GM19468 (cell line): ENCODE measurements at regions not wholly inside any gene's neighbourhood (a gene's known extent, or its start where the extent isn't known, plus 50 kb on each side); places are given as distances from the start of the nearest gene placed in this dataset.

ENCODE experiments used
- ATAC-seq: cut with Tn5 transposase; IDR thresholded peaks from one replicate; pipeline ENCODE4 v1.9.1; 2021; ENCODE audit warnings: mild to moderate bottlenecking, moderate library complexity, moderate number of reproducible peaks; ENCODE audit not compliant: unreplicated experiment; ENCODE audit errors: extremely low read depth

DNA sequence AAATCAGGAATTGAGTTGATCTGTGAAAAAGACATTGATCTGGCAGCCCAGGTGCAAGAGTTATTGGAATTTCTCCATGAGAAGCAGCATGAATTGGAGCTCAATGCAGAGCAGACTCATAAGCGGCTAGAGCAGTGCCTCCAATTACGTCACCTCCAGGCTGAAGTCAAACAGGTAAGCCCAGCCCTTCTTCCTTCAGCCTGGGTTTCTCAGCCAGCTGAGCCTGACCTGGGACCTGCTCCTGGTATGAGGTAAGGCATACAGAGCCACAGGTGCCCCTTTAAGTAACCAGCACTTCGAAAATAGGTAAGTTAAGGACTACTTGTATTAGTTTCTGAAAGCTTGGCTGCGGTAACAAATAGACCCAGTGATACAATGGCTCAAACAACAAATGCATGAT, 307.4 kb upstream of the UMPS start:
- ATAC-seq, result no peak

DNA sequence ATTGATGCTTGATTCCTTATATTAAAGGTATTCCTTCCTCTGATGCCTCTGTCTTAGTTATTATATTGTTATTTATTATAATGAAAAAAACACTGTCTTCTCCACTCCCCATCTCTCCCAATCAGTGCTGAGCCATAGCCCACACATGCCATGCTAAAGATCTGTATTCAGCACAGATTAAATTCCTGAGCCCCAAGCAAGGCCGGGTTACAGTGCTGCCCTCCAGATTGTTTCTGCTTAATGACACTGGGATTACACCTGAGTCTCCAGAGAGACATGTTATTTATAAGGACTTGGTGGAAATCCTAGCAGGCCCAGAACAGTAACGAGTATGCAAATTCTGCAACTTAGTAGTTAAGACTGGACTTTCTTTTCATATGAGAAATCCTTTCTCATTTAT, 305.9 kb upstream of the UMPS start:
- ATAC-seq, result no peak

DNA sequence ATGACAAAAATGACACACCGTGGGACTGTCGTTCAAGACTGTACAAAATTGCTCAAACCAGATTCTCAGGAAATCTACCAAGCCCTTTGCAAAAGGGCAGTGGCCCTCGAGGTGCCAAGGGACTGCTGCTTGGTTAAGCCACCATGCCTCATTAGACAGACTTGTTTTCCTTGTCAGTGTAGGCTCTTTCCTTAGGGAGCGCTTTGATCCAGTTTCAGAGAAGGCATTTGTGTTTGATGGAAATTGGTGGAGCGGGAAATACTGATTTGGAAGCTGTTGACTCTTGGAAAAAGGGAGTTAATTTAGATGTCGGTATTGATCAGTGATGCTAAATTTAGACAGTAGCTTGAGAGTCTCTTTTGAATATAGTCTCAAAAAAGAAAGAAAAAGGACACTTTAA, 304.3 kb upstream of the UMPS start:
- no peak for ATAC-seq

DNA sequence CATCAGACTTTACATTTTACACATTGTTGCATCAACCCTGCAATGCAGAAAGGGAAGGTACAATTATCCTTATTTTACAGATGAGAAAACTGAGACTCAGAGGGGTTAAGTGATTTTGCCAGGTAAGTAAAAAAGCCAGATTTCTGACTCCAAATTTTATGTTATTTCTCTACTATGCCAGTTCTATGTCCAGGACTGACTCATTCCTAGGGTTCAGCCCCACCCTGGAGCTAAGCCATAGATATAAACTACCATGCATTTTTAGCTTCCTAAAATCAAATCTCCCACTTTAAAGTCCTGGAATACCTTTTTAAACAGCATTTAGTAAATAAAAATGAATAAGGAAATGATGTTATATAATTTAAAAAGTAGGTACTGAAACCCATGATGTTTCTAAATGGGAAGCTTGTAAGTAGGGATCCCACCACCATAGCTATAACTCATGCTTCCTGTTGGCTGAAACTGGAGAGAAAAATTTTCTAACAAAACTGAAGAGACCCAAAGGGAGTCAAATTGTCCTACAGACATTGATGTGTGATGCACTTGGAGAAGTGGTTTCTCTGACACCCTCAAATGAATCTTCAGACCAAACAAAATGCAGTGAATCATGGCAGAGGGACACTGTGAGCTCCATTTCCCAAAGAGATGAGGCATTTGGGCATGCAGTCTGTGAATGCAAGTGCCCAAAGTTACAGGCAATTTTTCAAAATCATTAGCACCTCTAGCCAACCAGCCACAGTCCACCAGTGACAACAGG, 301.7 kb upstream of the UMPS start:
- ATAC-seq, result no peak

DNA sequence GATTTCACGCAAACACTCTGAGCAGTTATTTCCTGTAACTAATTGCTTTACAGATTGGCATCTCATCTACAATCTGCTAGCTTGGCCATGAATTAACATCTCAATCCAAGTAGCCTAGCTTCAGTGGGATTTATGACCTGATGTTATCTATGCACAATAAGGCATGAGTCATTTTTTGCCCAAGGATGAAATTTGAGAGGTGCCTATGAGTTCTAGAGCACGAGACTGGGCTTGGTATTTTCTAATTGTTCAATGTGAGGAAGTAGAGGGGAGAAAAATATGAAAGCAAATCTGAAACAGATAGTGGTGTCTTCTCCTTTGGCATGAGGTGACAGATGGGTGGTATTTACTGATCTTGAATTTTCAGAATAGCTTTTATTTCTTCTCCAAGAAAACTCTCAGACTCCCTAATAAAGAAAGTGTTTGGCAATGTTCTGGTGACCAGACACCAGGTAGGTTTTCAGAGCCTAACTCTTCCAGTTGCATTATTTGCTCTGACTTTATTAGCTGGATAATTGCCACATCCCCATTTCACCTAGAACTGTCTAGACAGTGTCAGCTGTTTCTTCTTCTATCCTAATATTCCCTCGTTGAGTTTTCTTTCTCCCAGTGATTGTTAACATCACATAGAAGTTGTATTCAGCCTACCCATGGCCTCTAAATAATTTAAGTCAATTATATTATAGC, 301.0 kb upstream of the UMPS start:
- ATAC-seq, result no peak

DNA sequence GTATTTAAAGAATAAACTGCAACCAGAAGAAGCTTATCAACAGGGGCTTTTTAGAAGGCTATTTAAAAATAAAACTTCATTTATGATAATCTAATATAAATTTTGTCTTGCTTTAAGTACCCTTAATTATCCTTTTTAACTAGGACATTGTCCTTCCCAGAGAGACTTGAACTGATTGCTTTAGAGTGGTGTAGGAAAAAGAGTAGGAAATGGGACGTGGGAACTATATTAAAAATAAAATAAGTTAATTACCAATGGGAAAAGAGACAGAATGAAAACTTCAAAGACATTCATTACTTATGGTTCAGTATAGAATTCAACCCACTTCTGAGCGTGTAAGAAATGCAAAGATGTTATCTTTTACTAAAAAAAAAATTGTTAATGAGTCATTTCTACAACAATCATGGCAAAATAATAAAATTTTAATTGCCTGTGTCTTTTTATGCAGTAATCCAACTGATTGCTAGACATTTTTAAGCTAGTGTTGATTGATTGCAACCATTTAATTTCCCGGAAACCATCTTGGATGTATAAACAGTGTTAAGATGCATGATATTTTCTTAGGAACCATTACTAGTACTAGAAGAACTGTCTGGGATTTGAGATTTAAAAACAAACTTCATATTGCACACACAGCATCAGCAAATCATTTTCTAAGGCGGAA, 298.8 kb upstream of the UMPS start:
- no peak for ATAC-seq

DNA sequence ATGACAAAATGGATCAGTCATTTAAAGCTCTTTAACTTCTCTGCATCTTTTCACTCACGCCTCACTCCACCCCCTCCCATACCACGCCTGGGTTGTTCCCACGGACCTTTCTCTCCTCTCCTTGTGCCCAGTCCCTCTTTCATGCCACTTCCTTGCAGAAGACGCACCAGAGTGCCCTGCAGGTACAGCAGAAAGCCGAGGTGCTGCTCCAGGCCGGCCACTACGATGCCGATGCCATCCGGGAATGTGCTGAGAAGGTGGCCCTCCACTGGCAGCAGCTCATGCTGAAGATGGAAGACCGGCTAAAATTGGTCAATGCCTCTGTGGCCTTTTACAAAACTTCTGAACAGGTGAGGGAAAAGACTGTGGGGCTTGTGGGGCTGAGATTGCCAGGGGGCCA, 296.1 kb upstream of the UMPS start:
- no peak for ATAC-seq

DNA sequence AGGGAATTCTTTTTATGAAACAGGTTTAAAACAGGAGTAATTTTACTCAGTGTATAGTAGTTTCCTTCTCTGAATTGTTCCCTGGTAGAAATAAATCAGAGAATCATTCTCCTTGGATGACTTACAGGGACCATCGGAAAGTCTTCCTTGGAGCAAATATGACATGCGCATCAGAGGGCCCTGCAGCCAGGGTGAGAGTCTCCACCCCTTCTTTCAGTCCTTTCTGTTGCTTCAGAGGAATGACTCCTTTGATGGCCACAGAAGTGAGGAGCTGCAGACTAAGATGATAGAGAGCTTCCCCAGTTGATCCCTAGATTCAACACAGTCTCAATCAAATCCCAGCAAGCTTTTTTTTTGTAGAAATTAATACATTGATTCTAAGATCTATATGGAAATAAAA, 294.8 kb upstream of the UMPS start:
- no peak for ATAC-seq

DNA sequence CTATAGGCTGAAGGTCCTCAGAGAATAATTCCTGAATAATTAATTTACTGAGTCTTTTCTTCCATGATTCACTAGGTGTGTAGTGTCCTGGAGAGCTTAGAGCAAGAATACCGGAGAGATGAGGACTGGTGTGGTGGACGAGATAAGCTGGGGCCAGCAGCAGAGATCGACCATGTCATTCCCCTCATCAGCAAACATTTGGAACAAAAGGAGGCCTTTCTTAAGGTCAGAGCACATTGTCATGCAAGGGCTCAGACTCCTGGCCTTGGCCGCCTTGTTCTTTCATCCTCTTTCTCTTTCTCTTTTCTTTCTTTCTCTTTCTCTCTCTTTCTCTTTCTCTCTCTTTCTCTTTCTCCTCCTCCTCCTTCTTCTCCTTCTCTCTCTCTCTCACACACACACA, 291.4 kb upstream of the UMPS start:
- no peak for ATAC-seq

DNA sequence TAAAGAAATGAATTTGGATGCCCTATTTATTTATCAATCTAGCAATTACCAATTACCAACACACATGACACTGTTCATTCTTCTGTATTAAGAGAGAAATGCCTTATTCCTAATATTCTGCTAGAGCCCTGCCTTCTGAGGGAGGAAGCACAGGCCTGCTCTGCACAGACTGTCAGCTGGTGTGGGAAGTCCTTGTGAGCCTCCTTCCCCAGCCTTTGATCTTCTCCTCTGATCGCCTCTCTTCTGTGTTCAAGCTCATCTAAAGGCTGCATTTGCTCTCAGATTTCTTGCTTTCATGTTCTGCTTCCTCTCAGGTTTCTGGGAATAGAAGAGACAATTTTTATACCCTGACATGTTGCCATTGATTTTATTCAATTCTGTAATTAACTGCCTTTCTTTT, 290.6 kb upstream of the UMPS start:
- no peak for ATAC-seq

DNA sequence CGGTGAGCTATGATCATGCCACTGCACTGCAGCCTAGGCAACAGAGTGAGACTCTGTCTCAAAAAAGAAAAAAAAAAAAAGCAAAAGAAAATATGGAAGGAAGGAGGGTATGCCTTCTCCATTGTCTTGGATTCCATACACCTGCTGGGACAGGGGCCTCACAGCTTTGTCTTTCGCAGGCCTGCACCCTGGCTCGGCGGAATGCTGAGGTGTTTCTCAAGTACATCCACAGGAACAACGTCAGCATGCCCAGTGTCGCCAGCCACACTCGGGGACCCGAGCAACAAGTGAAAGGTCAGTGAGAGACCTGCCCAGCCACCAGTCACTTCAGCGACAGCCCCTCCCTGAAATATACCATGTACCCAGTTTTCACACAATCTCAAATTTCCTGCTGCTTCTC, 288.5 kb upstream of the UMPS start:
- no peak for ATAC-seq

DNA sequence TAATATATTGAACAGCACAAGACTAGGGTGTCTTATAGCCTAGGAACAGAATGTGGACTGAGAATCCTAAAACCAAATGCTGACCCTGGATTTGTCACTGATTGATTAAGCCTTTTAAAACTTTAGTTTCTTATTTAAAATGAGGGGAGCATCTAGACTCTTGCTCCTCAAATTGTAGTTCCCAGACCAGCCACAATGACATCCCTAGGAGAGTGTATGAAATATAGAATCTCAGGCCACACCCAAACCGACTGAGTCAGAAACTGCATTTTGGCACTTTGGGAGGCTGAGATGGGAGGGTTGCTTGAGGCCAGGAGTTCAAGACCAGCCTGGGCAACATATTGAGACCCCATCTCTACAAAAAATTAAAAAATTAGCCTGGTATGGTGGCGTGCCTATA, 287.8 kb upstream of the UMPS start:
- no peak for ATAC-seq

DNA sequence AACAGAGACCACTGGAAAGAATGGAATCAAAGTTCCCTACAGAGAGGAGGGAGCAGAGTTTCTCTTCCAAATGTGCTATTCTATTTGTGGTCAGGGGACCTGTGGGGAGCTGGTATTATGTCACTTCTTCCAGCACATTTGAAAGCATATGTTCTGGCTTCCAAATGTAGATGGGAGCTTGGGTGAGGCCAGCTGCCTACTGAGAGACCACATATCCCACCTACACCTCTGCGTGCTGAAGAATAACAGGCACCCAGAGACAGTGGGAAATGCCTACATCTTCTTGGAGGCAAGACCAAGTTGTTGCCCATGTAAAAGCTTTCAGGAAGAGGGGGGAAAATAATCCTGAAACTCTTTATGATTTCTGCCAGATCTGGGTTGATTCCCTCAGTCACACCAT, 286.8 kb upstream of the UMPS start:
- ATAC-seq, result no peak

DNA sequence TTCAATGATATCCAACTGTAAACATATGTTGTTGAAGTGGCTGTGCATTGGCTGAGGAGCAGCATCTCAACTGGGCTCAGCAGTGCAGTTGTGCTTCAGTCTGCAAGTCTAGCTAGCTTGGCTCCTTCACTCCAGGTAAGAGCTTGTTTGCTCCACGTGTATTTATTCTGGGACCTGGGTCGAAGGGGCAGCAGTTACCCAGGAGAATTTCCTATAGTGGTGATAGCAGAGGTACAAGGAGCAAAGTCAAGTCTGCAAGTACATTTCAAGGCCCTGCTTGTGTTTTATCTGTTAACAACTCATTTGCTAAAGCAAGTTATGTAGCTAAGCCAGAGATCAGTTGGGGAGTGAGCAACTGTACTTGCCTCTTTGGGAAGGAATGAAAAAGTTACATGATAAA, 286.2 kb upstream of the UMPS start:
- no peak for ATAC-seq

DNA sequence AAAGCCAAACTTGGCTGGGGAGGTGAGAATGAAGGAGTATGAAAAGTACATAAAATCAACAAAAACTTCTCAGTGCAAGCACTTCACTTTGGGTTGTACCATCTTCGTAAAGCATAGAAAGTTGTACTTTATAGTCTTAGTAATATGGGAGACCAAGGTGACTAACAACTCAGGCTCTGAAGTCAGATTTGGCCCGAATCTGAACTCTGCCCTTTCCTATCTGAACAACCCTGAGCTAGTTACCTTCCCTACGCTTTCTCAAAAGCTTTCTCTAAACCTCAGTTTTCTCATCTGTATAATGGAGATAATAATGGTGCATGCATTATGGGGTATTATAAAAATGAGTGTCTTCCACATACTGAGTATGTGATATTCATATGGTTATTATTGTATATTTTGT, 285.4 kb upstream of the UMPS start:
- no peak for ATAC-seq

DNA sequence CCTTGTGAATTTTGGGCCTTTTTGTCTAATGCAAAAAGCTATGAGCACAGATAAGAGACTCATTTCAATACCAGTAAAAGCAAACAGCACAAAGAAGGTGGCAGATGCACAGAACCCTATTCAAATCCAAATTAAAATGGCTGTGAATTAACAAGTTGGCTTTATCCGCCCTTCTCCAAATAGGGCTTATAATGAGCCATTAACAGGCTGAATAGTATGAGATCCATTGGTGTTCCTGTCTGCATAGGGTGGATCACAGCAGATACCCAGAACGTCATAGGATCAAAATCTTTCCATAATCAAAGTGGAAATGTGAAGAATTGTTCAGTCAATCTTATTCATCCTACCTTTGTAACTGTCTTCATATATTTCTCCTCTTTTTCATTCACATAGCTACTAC, 282.4 kb upstream of the UMPS start:
- no peak for ATAC-seq

DNA sequence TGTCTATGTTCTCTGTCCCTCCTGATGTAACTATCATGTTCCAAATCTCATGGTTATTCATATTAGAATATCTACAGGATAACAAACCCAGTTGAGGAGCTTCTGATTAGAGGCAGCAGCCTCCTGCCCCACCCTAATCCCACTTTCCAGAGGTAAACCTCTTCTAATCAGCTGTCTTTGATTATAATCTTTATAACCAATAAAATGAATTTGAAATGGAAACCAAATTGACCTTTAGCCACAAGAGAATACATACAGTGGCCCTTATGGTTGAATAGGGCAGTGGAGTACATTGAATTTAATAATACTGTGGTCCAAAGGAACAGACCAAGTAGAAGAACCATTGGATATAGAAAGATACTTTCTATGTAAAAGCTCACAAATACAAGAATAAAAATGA, 281.3 kb upstream of the UMPS start:
- ATAC-seq, result no peak

DNA sequence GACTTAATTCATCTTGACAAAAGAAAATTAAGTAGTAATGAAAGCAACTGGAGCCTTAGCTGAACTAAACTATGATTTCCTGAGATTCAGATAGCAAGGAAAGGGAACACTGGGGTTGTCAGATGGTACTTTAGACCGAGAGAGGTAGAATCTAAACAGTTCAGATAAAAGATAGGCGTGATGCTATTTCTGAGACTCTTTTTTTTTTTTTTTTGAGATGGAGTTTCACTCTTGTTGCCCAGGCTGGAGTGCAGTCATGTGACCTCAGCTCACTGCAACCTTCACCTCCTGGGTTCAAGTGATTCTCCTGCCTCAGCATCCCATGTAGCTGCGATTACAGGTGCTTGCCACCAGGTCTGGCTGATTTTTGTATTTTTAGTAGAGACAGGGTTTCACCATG, 279.9 kb upstream of the UMPS start:
- ATAC-seq, result no peak

DNA sequence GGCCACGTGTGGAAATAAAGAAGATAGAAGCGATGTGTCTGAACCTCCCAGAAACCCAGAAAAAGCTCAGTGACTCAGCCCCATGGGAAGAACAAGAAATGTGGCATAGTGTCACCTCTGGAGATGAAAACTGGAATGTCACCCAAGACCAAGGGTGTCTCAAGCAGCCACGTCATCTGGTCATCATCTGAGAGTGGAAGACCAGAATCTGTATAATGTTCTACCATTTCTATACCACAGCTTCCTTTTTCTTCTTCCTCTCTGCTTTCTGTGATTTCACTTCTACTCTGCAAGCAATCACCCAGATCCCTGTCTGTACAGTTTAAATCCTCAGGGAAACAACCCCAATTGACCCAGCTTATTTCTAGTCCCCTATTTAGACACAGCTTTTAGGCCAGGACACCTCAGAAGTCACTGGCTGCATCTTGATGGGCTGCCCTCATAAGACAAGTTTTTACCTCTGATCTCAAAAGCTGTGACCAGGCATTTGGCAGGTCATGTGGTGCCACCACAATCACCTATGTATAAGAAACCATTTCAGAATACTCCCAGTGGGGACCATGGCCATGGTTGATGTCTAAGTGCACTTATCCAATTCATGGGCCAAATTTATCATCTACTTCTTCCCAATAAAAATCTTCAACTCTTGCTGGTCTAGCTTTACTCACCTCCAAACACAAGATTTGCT, 278.5 kb upstream of the UMPS start:
- ATAC-seq, result no peak

DNA sequence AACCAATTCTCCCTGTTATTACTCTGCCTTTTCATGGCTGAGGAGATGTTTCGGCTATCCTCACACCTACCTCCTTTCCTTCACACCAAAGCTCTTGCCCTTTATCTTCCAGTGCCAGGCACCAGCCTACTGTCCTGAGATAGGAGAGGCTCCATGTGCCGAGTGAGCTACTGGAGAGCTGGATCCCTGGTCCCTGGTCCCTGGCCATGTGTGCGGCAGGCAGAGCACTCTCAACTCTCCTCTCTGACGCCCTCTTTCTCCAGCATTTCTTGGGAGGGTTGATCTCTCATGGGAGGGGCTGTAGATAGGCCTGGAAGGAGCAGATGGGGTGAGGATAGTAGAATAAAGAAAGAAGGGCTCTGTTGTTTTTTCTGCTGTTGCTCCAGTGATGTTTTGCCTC, 277.1 kb upstream of the UMPS start:
- ATAC-seq, result no peak

DNA sequence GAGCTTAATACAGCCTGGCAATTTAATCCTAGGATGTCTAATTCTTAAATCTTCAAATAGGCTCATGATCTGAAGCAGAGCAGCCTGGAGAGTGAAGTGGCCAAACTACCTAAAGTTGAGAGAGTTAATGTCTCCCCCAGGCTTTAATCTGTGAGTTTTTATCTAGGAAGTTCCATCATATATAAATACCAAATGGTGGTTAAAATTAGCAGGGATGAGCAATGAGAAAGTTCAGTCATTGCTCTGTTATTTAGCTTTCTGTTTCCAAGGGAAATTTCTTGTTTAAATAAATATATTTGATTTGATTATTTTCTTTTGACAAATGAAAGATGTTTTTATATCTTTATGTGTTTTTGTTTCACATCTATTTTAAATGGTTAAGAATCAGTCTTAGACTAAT, 274.4 kb upstream of the UMPS start:
- no peak for ATAC-seq
